AG20443 (cell line): ENCODE measurements at regions not wholly inside any gene's neighbourhood (a gene's known extent, or its start where the extent isn't known, plus 50 kb on each side); places are given as distances from the start of the nearest gene placed in this dataset.

Experiments
- DNase-seq: peaks from one replicate; pipeline ENCODE4 v3.0.0; 2012; ENCODE audit warnings: low spot score, mixed read lengths

GRCh38 chr3:115524549-115524948 lies 98.8 kb upstream of the GAP43 start:
- no peak for DNase-seq

GRCh38 chr3:115525731-115526130 lies 97.6 kb upstream of the GAP43 start:
- no peak for DNase-seq

DNA sequence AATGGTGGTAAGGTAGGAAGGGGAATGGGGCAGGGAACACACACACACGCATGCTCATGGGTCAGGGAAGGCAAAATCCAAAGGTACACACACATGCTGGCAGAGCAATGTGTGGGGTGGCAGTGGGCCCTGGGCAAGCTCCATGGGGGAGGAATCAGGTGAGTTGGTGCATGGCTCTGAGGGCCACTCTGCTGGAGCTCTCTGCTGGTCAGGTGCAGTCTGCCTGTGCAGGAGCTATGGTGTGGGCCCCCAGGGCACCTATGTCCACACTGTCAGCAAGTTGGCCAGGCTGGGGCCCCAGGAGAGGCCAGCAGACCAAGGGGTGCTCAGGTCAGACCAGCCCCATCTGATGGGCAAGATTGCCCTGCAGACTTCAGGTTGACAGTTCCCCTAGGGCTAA lies 90.1 kb upstream of the GAP43 start:
- no peak for DNase-seq

GRCh38 chr3:115536171-115536570 lies 87.1 kb upstream of the GAP43 start:
- DNase-seq: no peak

DNA sequence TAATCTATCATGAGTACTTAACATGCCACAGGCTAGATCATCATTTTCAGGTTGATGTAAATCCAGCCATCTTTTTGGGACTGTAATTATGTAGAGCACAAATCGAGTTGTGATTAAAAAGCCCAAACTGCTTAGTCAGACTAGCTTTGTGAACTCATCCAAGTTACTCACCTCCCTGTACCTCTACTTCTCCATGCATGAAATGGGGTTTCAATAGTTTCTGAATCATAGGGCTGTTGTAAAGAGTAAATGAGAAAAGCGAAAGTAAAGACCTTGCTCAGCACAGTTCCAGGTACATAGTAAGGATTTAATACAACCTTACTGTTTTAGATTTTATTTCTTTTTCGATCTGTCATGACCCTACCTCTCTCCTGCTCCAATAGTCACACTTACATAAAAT lies 85.6 kb upstream of the GAP43 start:
- DNase-seq: no peak

DNA sequence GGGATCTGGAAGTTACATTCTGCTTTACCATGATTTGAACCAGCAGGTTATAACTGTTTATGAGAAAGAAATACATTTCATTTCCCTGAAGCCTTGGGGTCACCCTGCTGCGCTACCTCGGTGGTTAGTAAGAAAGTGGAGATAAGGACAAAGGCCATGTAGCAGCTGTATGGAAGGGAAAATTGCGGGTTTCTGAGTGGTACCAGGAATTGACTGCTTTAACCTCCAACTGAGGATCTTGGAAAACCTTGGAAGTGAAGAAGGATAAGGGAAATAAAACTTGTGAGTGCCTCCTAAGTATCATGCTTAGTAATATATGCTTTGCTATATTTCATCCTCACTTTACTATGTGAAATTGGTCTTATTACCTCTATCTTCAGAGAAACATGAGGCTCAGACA lies 76.1 kb upstream of the GAP43 start:
- no peak for DNase-seq

GRCh38 chr3:115548611-115549010 lies 74.7 kb upstream of the GAP43 start:
- no peak for DNase-seq

GRCh38 chr3:115549071-115549470 lies 74.2 kb upstream of the GAP43 start:
- DNase-seq: peak; percentile 17

- DNase-seq: peak; percentile 36
These were observed 73.0 kb upstream of the GAP43 start for GRCh38 chr3:115550285-115550761.

DNA sequence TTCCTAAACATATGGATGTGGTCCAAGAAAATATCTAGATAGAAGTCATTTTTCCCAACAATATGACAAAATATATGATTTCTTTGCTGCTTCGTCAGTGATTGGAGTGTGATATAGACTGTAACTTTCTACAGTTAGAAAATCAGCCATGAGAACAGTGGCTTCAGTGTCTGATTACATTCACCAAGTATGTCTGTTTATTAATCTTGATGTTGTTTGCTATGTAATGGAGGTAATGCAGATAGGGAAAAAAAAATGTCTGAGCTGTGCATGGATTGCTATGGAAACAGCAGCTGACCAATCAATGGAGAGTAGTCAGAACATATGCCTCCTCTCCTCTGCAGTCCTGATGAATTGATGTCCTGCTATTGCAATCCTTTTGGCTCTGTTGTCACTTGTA lies 72.3 kb upstream of the GAP43 start:
- no peak for DNase-seq

DNA sequence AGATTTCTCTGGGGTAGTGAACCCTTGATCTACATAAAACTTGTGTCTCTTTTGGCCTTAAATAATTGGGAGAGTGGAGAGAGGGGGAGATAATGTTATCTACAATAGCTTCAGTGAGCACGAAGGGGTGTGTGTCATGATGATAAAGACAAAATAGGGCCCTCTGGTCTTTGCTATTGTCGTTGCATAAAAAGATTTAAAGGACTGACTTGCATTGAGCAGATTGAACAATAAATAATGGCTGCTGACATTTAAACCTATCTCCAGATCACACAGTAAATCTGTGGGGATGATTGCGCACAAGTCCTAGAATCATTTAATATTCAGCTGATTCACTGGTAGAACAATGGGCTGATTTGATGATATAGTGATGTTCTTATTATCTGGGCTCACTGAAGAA lies 71.3 kb upstream of the GAP43 start:
- DNase-seq: no peak

DNA sequence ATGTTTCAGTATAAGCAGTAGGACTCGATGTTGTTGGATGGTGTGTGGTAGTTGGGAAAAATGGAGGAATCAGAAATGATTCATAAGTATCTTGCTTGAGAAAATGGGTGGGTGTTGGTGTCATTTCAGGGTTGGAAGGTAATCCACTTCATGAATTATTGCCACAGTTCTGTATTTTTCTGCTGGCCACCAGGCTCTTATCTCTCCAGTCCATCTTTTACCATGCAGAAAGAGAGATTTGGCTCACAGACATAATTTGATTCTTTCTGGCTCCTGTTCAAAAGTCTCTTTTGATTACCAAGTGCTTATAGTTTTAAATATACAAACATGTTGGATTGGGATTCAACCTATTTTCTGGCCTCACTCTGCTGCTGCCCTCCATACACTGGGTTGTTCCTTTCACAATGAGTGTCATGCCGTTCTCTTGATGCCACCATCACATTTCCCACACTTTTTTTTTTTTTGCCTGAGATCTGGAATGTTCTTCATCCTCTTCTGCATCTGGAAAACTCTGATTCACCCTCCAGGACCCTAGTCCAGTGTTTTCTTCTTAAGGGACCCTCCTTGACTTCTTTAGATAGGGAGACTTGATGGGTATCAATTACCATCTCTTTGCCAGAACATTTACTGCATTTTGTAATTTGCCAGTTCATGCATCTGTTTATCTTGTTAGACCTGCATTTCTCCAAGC lies 69.4 kb upstream of the GAP43 start:
- DNase-seq: no peak

DNA sequence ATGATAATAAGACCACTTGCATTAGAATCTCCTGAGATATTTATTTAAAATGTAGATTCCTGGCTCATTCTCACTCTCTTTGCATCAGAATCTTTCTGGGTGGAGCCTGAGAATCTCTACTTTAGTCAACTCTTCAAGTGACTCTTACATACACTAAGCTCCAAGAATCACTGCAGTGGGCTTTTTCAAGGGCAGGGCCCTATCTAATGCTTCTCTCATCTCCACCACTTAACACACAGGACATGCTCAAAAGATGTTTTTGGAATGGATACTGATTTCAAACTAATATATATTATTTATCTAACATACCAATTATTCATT lies 68.9 kb upstream of the GAP43 start:
- no peak for DNase-seq

DNA sequence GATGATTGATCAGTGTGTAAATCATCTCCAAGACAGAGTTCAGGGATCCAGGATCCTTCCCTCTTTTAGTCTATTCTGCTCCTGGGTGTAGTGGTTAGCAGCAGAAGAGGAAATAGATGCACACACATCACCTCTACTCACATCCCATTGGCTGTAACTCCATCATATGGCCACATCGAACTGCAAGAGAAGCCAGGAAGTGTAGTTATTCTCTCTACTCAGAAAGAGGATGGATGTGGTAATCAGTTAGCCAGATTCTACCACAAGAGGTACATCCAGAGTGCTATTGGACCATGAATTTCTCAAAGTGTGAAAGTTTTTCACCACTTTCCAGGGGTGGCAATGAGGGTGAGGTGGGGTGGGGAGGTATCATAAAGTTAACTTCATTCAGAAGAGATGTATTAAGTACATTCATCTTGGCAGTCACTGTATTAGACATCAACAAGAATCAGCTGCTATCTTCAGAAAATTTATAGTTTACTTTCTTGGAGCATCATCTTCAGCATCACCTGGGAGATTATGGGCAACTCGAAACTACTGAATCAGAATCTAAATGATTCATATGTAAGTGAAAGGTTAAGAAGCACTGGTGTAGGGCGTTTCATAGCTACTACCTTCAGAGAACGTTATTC lies 60.6 kb upstream of the GAP43 start:
- DNase-seq: no peak

GRCh38 chr3:115563984-115564383 lies 59.3 kb upstream of the GAP43 start:
- no peak for DNase-seq

DNA sequence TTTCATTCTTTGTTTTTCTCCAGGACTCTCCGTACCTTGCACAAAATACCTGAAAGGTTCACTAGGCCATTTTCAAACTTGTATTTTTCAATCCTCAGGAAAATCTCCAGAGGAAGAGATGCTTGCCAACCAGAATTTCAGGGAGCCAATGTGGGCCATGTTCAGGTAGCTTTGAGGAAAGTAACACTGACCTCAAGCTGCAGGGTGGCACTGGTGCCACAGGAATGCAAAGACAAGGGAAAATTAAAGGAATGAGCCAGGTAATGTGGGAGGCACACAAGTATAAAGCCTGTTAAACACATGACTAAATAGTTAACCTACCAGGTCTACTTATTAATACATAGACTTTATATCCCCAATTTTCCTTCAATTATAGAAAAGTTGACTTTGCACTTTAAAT lies 51.9 kb upstream of the GAP43 start:
- DNase-seq: no peak
